GM12872 (cell line): ENCODE measurements at regions not wholly inside any gene's neighbourhood (a gene's known extent, or its start where the extent isn't known, plus 50 kb on each side); places are given as distances from the start of the nearest gene placed in this dataset.

ENCODE experiments used
- CTCF ChIP-seq: IDR thresholded peaks from 3 replicates; pipeline ENCODE4 v1.5.1; 2011; ENCODE audit warnings: low read depth, mild to moderate bottlenecking, low read length, moderate library complexity; ENCODE audit not compliant: insufficient read depth

GRCh38 chr12:124487066-124487833 lies 80.2 kb downstream of the NCOR2 start:
- TF ChIP-seq CTCF, result no peak

GRCh38 chr12:124486346-124486963 lies 81.0 kb downstream of the NCOR2 start:
- no peak for TF ChIP-seq CTCF

- TF ChIP-seq CTCF, result no peak
Observed at GRCh38 chr12:124485371-124485770, 82.0 kb downstream of the NCOR2 start.

- TF ChIP-seq CTCF, result no peak
Observed at GRCh38 chr12:124484526-124484953, 82.9 kb downstream of the NCOR2 start.

- TF ChIP-seq CTCF, result no peak
Observed at GRCh38 chr12:124484067-124484466, 83.3 kb downstream of the NCOR2 start.

GRCh38 chr12:124482901-124483799 lies 84.3 kb downstream of the NCOR2 start:
- no peak for TF ChIP-seq CTCF

- TF ChIP-seq CTCF, result no peak
Observed at GRCh38 chr12:124482567-124482893, 84.9 kb downstream of the NCOR2 start.
